Stomach (tissue), 8 donors: ENCODE measurements at regions not wholly inside any gene's neighbourhood (a gene's known extent, or its start where the extent isn't known, plus 50 kb on each side); places are given as distances from the start of the nearest gene placed in this dataset.
"Not testable (repeated sequence)": the region's sequence is repeated elsewhere in the genome, so short reads cannot be mapped to it uniquely, and the experiment has no call there.

Experiments
- DNase-seq, 2 donors: peaks; one replicate each; pipeline versions ENCODE4 v3.0.0 to v3.0.0-alpha.2; 2013 to 2019
- H3K27ac ChIP-seq, 5 donors: fragments of 200-600 bp in 4 of 5; sonication (generic) in 4 of 5; one replicate each; pipeline ENCODE4 v1.5.1; 2013 to 2019; ENCODE audit warnings: mild to moderate bottlenecking in 1 of 5, moderate library complexity in 1 of 5
- H3K27me3 ChIP-seq, 3 donors: fragments of 200-600 bp; sonication (generic); one replicate each; pipeline ENCODE4 v1.5.1; 2017 to 2019; ENCODE audit warnings: mixed run types in 1 of 3
- H3K36me3 ChIP-seq, 4 donors: fragments of 200-600 bp; sonication (generic); 1 replicate in 3 of 4; 2 replicates in 1 of 4; pipeline ENCODE4 v1.5.1; 2016 to 2019
- H3K4me1 ChIP-seq, 4 donors: fragments of 200-600 bp; sonication (generic); one replicate each; pipeline ENCODE4 v1.5.1; 2016 to 2019
- H3K4me3 ChIP-seq, 4 donors: fragments of 200-600 bp; sonication (generic) in 3 of 4; one replicate each; pipeline ENCODE4 v1.5.1; 2016 to 2019; ENCODE audit warnings: mild to moderate bottlenecking in 1 of 4
- H3K9me3 ChIP-seq, 4 donors: fragments of 200-600 bp; sonication (generic); one replicate each; pipeline ENCODE4 v1.5.1; 2016 to 2019
- EP300 ChIP-seq: sonication (generic); formaldehyde crosslinking; IDR thresholded peaks from one replicate; pipeline ENCODE4 v1.6.1; 2017; ENCODE audit warnings: antibody characterized with exemption
- POLR2A ChIP-seq, 4 donors: fragments of 450-650 bp; IDR thresholded peaks; one replicate each; pipeline ENCODE4 v1.6.1; 2016; ENCODE audit warnings: antibody characterized with exemption in 4 of 4, control low read depth in 2 of 4, mild to moderate bottlenecking in 1 of 4, moderate library complexity in 1 of 4
- POLR2AphosphoS5 ChIP-seq, 3 donors: sonication (generic); formaldehyde crosslinking; IDR thresholded peaks; one replicate each; pipeline ENCODE4 v1.6.1; 2016; ENCODE audit warnings: antibody characterized with exemption in 3 of 3
- WGBS, 5 donors: extraction: QIAGEN DNeasy Blood & Tissue Kit in 3 of 5; methylation state at CpG; one replicate each; pipeline versions ENCODE4 v1.1.5 to v1.1.7; 2013 to 2018; 5-methylcytosine and 5-hydroxymethylcytosine counted together
- intact Hi-C: fragments of 100-400 bp; cut with DNase I; formaldehyde crosslinking; loops from one replicate; pipeline ENCODE4 v1.15.1; 2023; ENCODE audit warnings: low total_unique reads
- TF ChIP-seq, protein P1 (sequence below), 7 experiments: fragments of 450-650 bp in 4 of 7; fragments of 200-600 bp in 3 of 7; sonication (generic) in 3 of 7; IDR thresholded peaks; one replicate each; pipeline ENCODE4 v1.5.1; 2016 to 2019; ENCODE audit warnings: antibody characterized with exemption in 7 of 7, control low read depth in 2 of 7, mild to moderate bottlenecking in 1 of 7
- donor health status: healthy with polysubstance abuse.
- donor health status: Bipolar disorder and iron deficiency.
- donor health status: healthy.

DNA sequence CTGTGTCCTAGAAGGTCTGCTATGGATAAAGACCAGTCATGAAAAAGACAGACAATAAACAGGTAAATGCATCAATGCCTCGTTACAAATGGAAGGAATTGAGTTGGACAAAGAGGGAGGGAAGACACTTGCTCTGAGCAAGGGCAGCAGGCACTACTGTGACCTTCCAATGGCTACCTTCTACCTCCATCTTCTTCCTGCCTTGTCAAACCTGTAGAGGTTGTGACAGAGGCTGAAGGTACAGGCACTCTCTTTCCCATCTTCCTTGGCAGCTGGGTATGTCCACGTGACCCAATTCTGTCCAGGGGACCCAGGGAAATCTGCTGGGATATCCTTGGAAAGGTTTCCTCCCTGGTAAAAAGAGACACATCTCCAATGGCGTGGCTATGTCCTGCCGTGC, 274.8 kb downstream of the TFAP2C start:
- Histone ChIP-seq H3K4me3 (no peak overlapping the region), H3K4me1 (no peaks in the 10 kb centered on the region), H3K36me3 (no peaks in the 10 kb centered on the region), H3K27ac (no peak overlapping the region), H3K9me3 (peaks cover 0 to 20% (median 11%) of the 10 kb centered on the region in 4 donors), H3K27me3 (peaks cover 0 to 15% (median 0%) of the 10 kb centered on the region in 3 donors)
- intact Hi-C loops = no loop called here
- TF ChIP-seq POLR2AphosphoS5 (IDR thresholded peaks at IDR 0.05) (no peak), EP300 (no peak), POLR2A (IDR thresholded peaks at IDR 0.05) (no peak)
- TF ChIP-seq, protein P1, sequence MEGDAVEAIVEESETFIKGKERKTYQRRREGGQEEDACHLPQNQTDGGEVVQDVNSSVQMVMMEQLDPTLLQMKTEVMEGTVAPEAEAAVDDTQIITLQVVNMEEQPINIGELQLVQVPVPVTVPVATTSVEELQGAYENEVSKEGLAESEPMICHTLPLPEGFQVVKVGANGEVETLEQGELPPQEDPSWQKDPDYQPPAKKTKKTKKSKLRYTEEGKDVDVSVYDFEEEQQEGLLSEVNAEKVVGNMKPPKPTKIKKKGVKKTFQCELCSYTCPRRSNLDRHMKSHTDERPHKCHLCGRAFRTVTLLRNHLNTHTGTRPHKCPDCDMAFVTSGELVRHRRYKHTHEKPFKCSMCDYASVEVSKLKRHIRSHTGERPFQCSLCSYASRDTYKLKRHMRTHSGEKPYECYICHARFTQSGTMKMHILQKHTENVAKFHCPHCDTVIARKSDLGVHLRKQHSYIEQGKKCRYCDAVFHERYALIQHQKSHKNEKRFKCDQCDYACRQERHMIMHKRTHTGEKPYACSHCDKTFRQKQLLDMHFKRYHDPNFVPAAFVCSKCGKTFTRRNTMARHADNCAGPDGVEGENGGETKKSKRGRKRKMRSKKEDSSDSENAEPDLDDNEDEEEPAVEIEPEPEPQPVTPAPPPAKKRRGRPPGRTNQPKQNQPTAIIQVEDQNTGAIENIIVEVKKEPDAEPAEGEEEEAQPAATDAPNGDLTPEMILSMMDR (IDR thresholded peaks at IDR 0.05) = no peak
- DNase-seq = no peak
- 52 to 66% (median 54%) methylated on average over 4 of the region's 4 CpGs for WGBS, 5 donors

DNA sequence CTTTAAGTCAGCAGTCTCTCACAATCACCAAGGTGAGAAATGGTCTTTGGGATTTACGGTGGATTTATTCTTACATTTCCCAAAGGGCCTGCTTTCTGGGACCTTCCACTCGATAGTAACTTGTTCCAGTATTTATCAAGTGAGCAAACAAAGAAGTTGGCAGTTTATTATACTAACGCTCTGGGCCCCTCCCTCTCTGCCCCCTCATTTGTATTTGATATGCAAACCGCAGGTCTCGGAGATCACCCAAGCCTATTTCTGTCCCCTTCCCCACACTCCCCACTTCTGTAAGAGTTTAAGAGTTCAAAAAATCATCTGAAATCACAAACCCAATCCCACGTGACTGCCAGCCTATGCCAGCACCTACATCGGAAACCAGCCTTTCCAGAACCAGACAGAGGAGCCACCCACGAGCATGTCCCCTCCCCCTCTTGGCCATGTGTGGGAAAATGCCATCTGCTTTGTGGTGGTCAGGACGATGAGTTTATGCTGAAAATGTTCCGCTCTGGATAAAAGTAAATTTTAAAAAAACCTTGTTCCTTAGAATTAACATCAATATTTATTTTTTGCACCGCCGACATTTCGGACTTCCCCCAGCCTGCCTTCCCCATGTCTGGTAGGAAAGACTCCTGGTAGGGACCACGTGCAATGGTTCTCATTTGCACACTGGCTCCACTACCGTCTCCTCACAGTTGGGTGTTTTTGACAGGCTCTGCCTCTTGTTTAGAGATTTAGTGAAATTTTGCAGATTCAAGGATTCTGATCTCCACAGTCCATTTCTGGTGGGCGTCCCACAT, 281.0 kb downstream of the TFAP2C start:
- DNase-seq = peak in 1 of 2 donors; percentile 55

DNA sequence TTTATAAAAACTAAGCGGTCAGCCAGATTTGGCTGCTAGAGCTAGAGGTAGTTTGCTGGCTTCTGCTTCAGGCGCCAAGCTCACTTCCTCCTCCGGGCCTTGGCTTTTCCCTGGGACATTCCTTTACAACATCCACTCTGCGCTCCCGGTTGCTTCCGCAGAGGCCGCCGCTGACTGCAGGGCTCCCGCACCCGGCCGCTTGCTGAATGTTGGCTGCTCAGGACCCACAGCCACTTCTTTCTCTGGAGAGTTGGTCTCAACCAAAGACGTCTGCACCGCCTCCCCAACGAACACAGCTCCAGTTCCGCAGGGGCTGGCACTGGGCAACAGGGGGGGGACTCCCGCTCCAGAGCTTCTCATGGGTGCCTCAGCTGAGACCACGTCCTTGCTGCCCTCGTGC, 282.8 kb downstream of the TFAP2C start:
- intact Hi-C loops = no loop called here
- TF ChIP-seq, protein P1 (IDR thresholded peaks at IDR 0.05) = no peak
- TF ChIP-seq EP300 (no peak), POLR2A (IDR thresholded peaks at IDR 0.05) (no peak), POLR2AphosphoS5 (IDR thresholded peaks at IDR 0.05) (no peak)
- peaks cover 0 to 21% (median 0%) of the 10 kb centered on the region in 3 donors for H3K27me3 ChIP-seq
- H3K4me1 ChIP-seq = peaks cover 0 to 8% (median 4%) of the 10 kb centered on the region in 4 donors
- H3K9me3 ChIP-seq = no peaks in the 10 kb centered on the region
- H3K27ac ChIP-seq = no peak overlapping the region
- no peaks in the 10 kb centered on the region for H3K36me3 ChIP-seq
- no peak for DNase-seq
- WGBS, 5 donors = 79 to 88% (median 83%) methylated on average over 10 to 18 of the region's 18 CpGs
- no peak overlapping the region for H3K4me3 ChIP-seq

More for the DNA sequence above, 281.0 kb downstream of the TFAP2C start:
- no peak overlapping the region for H3K4me3 ChIP-seq
- TF ChIP-seq, protein P1 (IDR thresholded peaks at IDR 0.05) = no peak
- TF ChIP-seq POLR2AphosphoS5 (IDR thresholded peaks at IDR 0.05) = no peak
- no peak for TF ChIP-seq POLR2A (IDR thresholded peaks at IDR 0.05)
- TF ChIP-seq EP300 = no peak
- H3K27ac ChIP-seq = no peak overlapping the region
- H3K4me1 ChIP-seq = peaks cover 0 to 8% (median 4%) of the 10 kb centered on the region in 4 donors
- H3K27me3 ChIP-seq = peaks cover 0 to 17% (median 0%) of the 10 kb centered on the region in 3 donors
- H3K9me3 ChIP-seq = peaks cover 0 to 6% (median 0%) of the 10 kb centered on the region in 4 donors
- intact Hi-C loops = no loop called here
- 25 to 34% (median 30%) methylated on average over 16 of the region's 16 CpGs for WGBS, 5 donors
- H3K36me3 ChIP-seq = no peaks in the 10 kb centered on the region

DNA sequence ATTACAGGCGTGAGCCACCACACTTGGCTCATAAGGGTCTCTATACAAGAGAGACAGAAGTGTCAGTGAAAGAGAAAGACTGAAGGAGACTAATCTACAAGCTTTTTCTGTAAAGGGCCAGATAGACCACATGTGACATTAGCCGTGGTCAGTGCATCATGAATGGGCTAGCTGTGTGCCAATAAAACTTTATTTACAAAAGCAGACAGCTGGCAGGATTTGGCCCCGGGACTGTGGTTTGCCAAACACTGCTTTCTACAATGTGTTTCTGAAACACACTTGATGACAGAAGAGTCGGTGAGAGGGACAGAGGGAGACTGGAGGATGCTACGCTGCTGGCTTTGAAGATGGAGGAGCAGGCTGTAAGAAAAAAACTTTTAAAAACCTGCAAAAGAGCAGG, 285.4 kb downstream of the TFAP2C start:
- H3K36me3 ChIP-seq = no peaks in the 10 kb centered on the region
- no peak for TF ChIP-seq POLR2AphosphoS5 (IDR thresholded peaks at IDR 0.05)
- TF ChIP-seq EP300 = no peak
- no peak for TF ChIP-seq POLR2A (IDR thresholded peaks at IDR 0.05)
- intact Hi-C loops = no loop called here
- no peak overlapping the region for H3K27ac ChIP-seq
- peaks cover 0 to 8% (median 4%) of the 10 kb centered on the region in 4 donors for H3K4me1 ChIP-seq
- no peak for DNase-seq
- no peaks in the 10 kb centered on the region for H3K9me3 ChIP-seq
- H3K4me3 ChIP-seq = no peak overlapping the region
- H3K27me3 ChIP-seq = peaks cover 0 to 31% (median 3%) of the 10 kb centered on the region in 3 donors
- 70 to 81% (median 78%) methylated on average over 5 of the region's 5 CpGs for WGBS, 5 donors

DNA sequence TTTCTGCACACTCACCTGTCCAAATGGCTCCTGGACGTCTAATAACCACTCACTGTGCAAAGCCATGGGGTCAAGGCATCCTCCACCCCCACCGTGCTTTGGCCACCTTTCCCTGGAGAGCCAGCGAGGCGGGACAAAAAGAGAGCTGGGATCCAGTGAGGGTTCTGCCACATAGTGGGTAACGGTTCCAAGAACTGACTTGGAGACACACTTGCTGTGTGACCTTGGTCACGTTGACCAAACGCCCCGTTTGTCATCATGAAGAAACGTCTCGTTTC, 287.2 kb downstream of the TFAP2C start:
- WGBS, 5 donors = 78 to 84% (median 83%) methylated on average over 10 of the region's 10 CpGs
- Histone ChIP-seq H3K27me3 (peaks cover 0 to 40% (median 3%) of the 10 kb centered on the region in 3 donors), H3K27ac (no peak overlapping the region), H3K9me3 (no peaks in the 10 kb centered on the region), H3K4me1 (no peaks in the 10 kb centered on the region), H3K4me3 (no peak overlapping the region), H3K36me3 (no peaks in the 10 kb centered on the region)
- no peak for DNase-seq
- no peak for TF ChIP-seq POLR2A (IDR thresholded peaks at IDR 0.05)
- TF ChIP-seq, protein P1 (IDR thresholded peaks at IDR 0.05) = no peak
- no peak for TF ChIP-seq POLR2AphosphoS5 (IDR thresholded peaks at IDR 0.05)
- TF ChIP-seq EP300 = no peak
- intact Hi-C loops = no loop called here

DNA sequence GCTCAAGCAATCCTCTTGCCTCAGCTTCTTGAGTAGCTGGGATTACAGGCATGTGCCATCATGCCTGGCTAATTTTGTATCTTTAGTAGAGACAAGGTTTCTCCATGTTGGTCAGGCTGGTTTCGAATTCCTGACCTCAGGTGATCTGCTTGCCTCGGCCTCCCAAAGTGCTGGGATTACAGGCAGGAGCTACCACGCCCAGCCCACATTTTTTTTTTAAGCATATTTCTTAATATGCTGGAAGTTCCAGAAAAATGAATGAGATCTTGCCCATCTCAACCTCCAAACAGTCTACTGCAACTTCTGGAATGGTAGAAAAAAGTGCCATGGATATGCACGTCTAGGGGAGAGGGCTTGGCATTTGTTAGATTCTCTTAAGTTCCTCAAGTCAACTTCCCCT, 290.9 kb downstream of the TFAP2C start:
- H3K27ac ChIP-seq, H3K4me3 ChIP-seq, H3K4me1 ChIP-seq, DNase-seq, intact Hi-C loops, H3K36me3 ChIP-seq, H3K9me3 ChIP-seq: not testable (repeated sequence)
- 60 to 75% (median 73%) methylated on average over 4 of the region's 4 CpGs for WGBS, 5 donors
- H3K27me3 ChIP-seq = peaks cover 3 to 69% (median 15%) of the 10 kb centered on the region in 3 donors
